ENCODE measurements at regions not wholly inside any gene's neighbourhood (a gene's known extent, or its start where the extent isn't known, plus 50 kb on each side); places are given as distances from the start of the nearest gene placed in this dataset.

DNA sequence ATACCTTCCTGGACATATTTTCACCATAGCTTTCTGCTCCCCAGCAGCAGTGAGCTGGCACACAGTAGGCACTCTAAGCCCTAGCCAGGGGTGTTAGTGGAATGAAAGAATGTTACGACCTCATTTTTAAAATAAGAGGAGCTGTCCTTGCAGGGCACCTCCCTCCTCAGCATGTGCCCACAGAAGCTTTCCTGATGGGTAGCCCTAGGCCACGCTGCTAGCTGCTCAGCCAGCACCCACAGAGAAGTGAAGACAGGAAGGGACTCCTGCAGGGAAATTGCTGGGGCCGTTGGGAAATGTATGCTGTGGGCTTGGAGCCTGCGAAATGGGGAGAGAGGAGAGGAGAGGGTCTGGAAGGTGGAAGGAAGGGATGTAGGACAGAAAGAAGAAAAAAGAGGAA lies 87.3 kb upstream of the ANKRD34C start:
- TF ChIP-seq, protein P1, sequence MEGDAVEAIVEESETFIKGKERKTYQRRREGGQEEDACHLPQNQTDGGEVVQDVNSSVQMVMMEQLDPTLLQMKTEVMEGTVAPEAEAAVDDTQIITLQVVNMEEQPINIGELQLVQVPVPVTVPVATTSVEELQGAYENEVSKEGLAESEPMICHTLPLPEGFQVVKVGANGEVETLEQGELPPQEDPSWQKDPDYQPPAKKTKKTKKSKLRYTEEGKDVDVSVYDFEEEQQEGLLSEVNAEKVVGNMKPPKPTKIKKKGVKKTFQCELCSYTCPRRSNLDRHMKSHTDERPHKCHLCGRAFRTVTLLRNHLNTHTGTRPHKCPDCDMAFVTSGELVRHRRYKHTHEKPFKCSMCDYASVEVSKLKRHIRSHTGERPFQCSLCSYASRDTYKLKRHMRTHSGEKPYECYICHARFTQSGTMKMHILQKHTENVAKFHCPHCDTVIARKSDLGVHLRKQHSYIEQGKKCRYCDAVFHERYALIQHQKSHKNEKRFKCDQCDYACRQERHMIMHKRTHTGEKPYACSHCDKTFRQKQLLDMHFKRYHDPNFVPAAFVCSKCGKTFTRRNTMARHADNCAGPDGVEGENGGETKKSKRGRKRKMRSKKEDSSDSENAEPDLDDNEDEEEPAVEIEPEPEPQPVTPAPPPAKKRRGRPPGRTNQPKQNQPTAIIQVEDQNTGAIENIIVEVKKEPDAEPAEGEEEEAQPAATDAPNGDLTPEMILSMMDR (IDR thresholded peaks at IDR 0.05; ENCODE audit: unreplicated experiment): no peak
- Mint-ChIP-seq H3K27ac (ENCODE audit: unreplicated experiment) (no peak overlapping the region), H3K27me3 (ENCODE audit: unreplicated experiment) (peaks cover 85% of the 10 kb centered on the region), H3K4me1 (ENCODE audit: low read depth, unreplicated experiment) (no peaks in the 10 kb centered on the region), H3K36me3 (ENCODE audit: insufficient read depth, unreplicated experiment) (no peaks in the 10 kb centered on the region), H3K4me3 (ENCODE audit: low read depth, unreplicated experiment) (no peak overlapping the region), H3K9me3 (ENCODE audit: low read depth, unreplicated experiment) (no peaks in the 10 kb centered on the region)
- intact Hi-C loops (cut with micrococcal nuclease; ENCODE audit: unreplicated experiment): no loop called here
- BruUV-seq (replicated peaks): no TSS peak
- CTCF ChIA-PET: no interaction called here
- DNase-seq: no peak

DNA sequence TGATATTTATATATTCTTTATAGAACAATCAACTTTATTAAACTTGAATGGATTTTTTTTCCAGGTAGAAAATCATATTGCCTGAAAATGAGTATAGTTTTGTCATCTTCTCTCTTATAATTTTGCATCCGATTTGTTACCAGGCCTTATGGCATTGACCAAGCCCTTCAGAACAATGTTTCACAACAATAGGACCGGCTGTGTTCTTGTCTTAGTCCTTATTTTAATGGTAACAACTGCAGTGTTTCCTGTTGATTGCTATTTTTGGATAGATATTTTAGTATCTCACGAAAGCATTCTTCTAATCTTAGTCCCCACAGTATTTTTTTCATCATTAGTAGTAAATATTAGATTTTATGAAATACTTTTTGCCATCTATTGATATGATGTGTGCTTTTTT lies 88.1 kb upstream of the ANKRD34C start:
- Mint-ChIP-seq H3K4me3 (ENCODE audit: low read depth, unreplicated experiment) (no peak overlapping the region), H3K27me3 (ENCODE audit: unreplicated experiment) (peaks cover 87% of the 10 kb centered on the region), H3K9me3 (ENCODE audit: low read depth, unreplicated experiment) (no peaks in the 10 kb centered on the region), H3K27ac (ENCODE audit: unreplicated experiment) (no peak overlapping the region), H3K36me3 (ENCODE audit: insufficient read depth, unreplicated experiment) (no peaks in the 10 kb centered on the region), H3K4me1 (ENCODE audit: low read depth, unreplicated experiment) (no peaks in the 10 kb centered on the region)
- CTCF ChIA-PET: interaction anchor here (1.6 kb wide), 1 partner anchor 10 kb away, joined by 5 read pairs; no protein-coding TSS in a partner anchor
- TF ChIP-seq, protein P1 (IDR thresholded peaks at IDR 0.05; ENCODE audit: unreplicated experiment): no peak
- no TSS peak for BruUV-seq (replicated peaks)
- DNase-seq: no peak
- intact Hi-C loops (cut with micrococcal nuclease; ENCODE audit: unreplicated experiment): no loop called here

DNA sequence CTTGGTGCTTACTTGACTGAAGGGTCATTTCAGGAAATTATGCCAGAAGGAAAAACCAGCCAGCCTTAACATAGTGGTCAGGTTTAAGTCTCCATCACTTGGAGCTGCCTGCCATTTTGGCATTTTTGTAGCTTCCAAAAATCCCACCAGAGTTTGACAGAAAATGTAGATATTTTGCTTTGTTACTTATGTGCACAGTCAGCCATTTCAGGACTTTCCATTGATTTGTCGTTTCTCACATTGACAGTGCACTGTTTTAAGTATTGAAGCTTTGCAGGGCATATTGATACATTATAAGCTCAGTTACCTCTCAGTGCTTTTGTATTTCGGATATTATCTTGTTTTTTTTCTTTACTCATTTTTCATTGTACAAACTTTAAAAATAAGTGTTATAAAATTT lies 89.0 kb upstream of the ANKRD34C start:
- Mint-ChIP-seq H3K27me3 (ENCODE audit: unreplicated experiment) (peaks cover 87% of the 10 kb centered on the region), H3K4me1 (ENCODE audit: low read depth, unreplicated experiment) (no peaks in the 10 kb centered on the region), H3K36me3 (ENCODE audit: insufficient read depth, unreplicated experiment) (no peaks in the 10 kb centered on the region), H3K4me3 (ENCODE audit: low read depth, unreplicated experiment) (no peak overlapping the region), H3K27ac (ENCODE audit: unreplicated experiment) (no peak overlapping the region), H3K9me3 (ENCODE audit: low read depth, unreplicated experiment) (no peaks in the 10 kb centered on the region)
- intact Hi-C loops (cut with micrococcal nuclease; ENCODE audit: unreplicated experiment): no loop called here
- no TSS peak for BruUV-seq (replicated peaks)
- CTCF ChIA-PET: interaction anchor here (1.4 to 1.6 kb wide), 2 partner anchors 9 to 12 kb away, joined by 3 to 5 read pairs; no protein-coding TSS in a partner anchor
- TF ChIP-seq, protein P1 (IDR thresholded peaks at IDR 0.05; ENCODE audit: unreplicated experiment): no peak
- DNase-seq: no peak

DNA sequence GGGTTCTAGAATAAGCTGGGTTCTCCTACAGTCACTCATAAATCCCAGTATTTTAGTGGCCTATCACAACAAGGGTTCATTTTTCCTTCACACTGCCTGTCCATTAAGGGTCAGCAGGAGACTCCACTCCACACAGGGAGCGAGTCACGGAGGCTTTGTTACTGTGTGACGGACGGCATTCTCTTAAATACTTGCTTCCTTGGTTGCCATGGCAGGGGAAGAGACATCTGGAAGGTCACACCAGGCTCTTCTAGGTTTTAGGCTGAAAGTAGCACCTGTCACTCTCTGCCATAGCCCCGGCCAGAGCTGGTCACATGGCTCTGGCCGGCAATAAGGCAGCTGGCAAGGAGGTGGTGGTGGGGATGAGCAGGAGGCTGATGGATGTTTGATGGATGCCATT lies 89.4 kb upstream of the ANKRD34C start:
- TF ChIP-seq, protein P1 (IDR thresholded peaks at IDR 0.05; ENCODE audit: unreplicated experiment): no peak
- BruUV-seq (replicated peaks): no TSS peak
- Mint-ChIP-seq H3K27ac (ENCODE audit: unreplicated experiment) (no peak overlapping the region), H3K4me3 (ENCODE audit: low read depth, unreplicated experiment) (no peak overlapping the region), H3K9me3 (ENCODE audit: low read depth, unreplicated experiment) (no peaks in the 10 kb centered on the region), H3K27me3 (ENCODE audit: unreplicated experiment) (peaks cover 88% of the 10 kb centered on the region), H3K4me1 (ENCODE audit: low read depth, unreplicated experiment) (no peaks in the 10 kb centered on the region), H3K36me3 (ENCODE audit: insufficient read depth, unreplicated experiment) (no peaks in the 10 kb centered on the region)
- DNase-seq: no peak
- CTCF ChIA-PET: interaction anchor here (1.4 to 1.6 kb wide), 2 partner anchors 9 to 11 kb away, joined by 3 to 5 read pairs; no protein-coding TSS in a partner anchor
- intact Hi-C loops (cut with micrococcal nuclease; ENCODE audit: unreplicated experiment): no loop called here

Data from Calu3 (cell line).